Neural progenitor cell (in vitro differentiated cells): ENCODE measurements at regions not wholly inside any gene's neighbourhood (a gene's known extent, or its start where the extent isn't known, plus 50 kb on each side); places are given as distances from the start of the nearest gene placed in this dataset.

ENCODE experiments used
- DNase-seq: peaks from one replicate; pipeline ENCODE4 v3.0.0-alpha.2; 2016; ENCODE audit warnings: low spot score
- H2AFZ ChIP-seq: fragments of 200-600 bp; sonication (generic); replicated peaks from 2 replicates; pipeline ENCODE4 v1.6.1; 2016; ENCODE audit warnings: antibody characterized with exemption
- H3F3A ChIP-seq: fragments of 200-600 bp; sonication (generic); 2 replicates; pipeline ENCODE4 v1.6.1; 2016; ENCODE audit warnings: antibody characterized with exemption, low read depth
- H3K27ac ChIP-seq: fragments of 200-600 bp; sonication (generic); 2 replicates; pipeline ENCODE4 v1.5.1; 2016; ENCODE audit warnings: mild to moderate bottlenecking
- H3K27me3 ChIP-seq: fragments of 200-600 bp; sonication (generic); 2 replicates; pipeline ENCODE4 v1.6.1; 2016; ENCODE audit warnings: mild to moderate bottlenecking, moderate library complexity
- H3K36me3 ChIP-seq: fragments of 200-600 bp; sonication (generic); 2 replicates; pipeline ENCODE4 v1.5.1; 2016
- H3K4me1 ChIP-seq: fragments of 200-600 bp; sonication (generic); 2 replicates; pipeline ENCODE4 v1.6.1; 2016; ENCODE audit warnings: mixed run types
- H3K4me2 ChIP-seq: fragments of 200-600 bp; sonication (generic); 2 replicates; pipeline ENCODE4 v1.6.1; 2016
- H3K4me3 ChIP-seq: fragments of 200-600 bp; sonication (generic); 2 replicates; pipeline ENCODE4 v1.5.1; 2016
- H3K79me2 ChIP-seq: fragments of 200-600 bp; sonication (generic); 2 replicates; pipeline ENCODE4 v1.6.1; 2016; ENCODE audit warnings: low read depth
- H3K9ac ChIP-seq: fragments of 200-600 bp; sonication (generic); 2 replicates; pipeline ENCODE4 v1.6.1; 2016
- H3K9me3 ChIP-seq: fragments of 200-600 bp; sonication (generic); 2 replicates; pipeline ENCODE4 v1.5.1; 2016; ENCODE audit warnings: low read depth
- H4K20me1 ChIP-seq: fragments of 200-600 bp; sonication (generic); 2 replicates; pipeline ENCODE4 v1.6.1; 2016; ENCODE audit warnings: low read depth
- H3K27ac Mint-ChIP-seq: 3 replicates; pipeline ENCODE4 v1.8.0; 2021; ENCODE audit warnings: mixed read lengths
- H3K27me3 Mint-ChIP-seq: 2 replicates; pipeline ENCODE4 v1.8.0; 2022; ENCODE audit warnings: low read depth, mild to moderate bottlenecking, inconsistent platforms, moderate library complexity, mixed read lengths; ENCODE audit not compliant: insufficient read depth
- H3K36me3 Mint-ChIP-seq: 3 replicates; pipeline ENCODE4 v1.8.0; 2021; ENCODE audit warnings: mixed read lengths
- H3K4me1 Mint-ChIP-seq: 3 replicates; pipeline ENCODE4 v1.8.0; 2021; ENCODE audit warnings: mixed read lengths
- H3K4me3 Mint-ChIP-seq: 3 replicates; pipeline ENCODE4 v1.8.0; 2021; ENCODE audit warnings: mild to moderate bottlenecking, moderate library complexity, mixed read lengths
- H3K9me3 Mint-ChIP-seq: 3 replicates; pipeline ENCODE4 v1.8.0; 2020; ENCODE audit warnings: mixed read lengths
- EZH2 ChIP-seq: fragments of 200-600 bp; sonication (generic); IDR thresholded peaks from 2 replicates; pipeline ENCODE4 v1.6.1; 2017; ENCODE audit warnings: antibody characterized with exemption, mild to moderate bottlenecking, moderate library complexity
- EZH2phosphoT487 ChIP-seq: fragments of 200-600 bp; sonication (generic); IDR thresholded peaks from 2 replicates; pipeline ENCODE4 v1.6.1; 2017; ENCODE audit warnings: antibody characterized with exemption
- TF ChIP-seq, protein P1 (sequence below): fragments of 200-600 bp; sonication (generic); IDR thresholded peaks from 2 replicates; pipeline ENCODE4 v1.5.1; 2017; ENCODE audit warnings: antibody characterized with exemption, mild to moderate bottlenecking

- H3K36me3 ChIP-seq, result no peaks in the 10 kb centered on the region
- no peak overlapping the region for H3K9ac ChIP-seq
- H3K4me1 ChIP-seq, result no peaks in the 10 kb centered on the region
- H3K4me3 ChIP-seq, result no peak overlapping the region
- no peak overlapping the region for H3K4me3 Mint-ChIP-seq
- DNase-seq, result no peak
- H3K9me3 ChIP-seq, result no peaks in the 10 kb centered on the region
- H3K4me2 ChIP-seq, result no peak overlapping the region
- no peak overlapping the region for H3K27ac Mint-ChIP-seq
- no peaks in the 10 kb centered on the region for H3F3A ChIP-seq
- no peaks in the 10 kb centered on the region for H3K4me1 Mint-ChIP-seq
- TF ChIP-seq, protein P1, sequence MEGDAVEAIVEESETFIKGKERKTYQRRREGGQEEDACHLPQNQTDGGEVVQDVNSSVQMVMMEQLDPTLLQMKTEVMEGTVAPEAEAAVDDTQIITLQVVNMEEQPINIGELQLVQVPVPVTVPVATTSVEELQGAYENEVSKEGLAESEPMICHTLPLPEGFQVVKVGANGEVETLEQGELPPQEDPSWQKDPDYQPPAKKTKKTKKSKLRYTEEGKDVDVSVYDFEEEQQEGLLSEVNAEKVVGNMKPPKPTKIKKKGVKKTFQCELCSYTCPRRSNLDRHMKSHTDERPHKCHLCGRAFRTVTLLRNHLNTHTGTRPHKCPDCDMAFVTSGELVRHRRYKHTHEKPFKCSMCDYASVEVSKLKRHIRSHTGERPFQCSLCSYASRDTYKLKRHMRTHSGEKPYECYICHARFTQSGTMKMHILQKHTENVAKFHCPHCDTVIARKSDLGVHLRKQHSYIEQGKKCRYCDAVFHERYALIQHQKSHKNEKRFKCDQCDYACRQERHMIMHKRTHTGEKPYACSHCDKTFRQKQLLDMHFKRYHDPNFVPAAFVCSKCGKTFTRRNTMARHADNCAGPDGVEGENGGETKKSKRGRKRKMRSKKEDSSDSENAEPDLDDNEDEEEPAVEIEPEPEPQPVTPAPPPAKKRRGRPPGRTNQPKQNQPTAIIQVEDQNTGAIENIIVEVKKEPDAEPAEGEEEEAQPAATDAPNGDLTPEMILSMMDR, result no peak
- TF ChIP-seq EZH2 (no peak), EZH2phosphoT487 (no peak)
- no peaks in the 10 kb centered on the region for H3K9me3 Mint-ChIP-seq
- H2AFZ ChIP-seq, result no peak overlapping the region
- H3K27me3 Mint-ChIP-seq, result peaks cover 2% of the 10 kb centered on the region
- H3K79me2 ChIP-seq, result no peaks in the 10 kb centered on the region
- no peaks in the 10 kb centered on the region for H3K27me3 ChIP-seq
- H3K36me3 Mint-ChIP-seq, result no peaks in the 10 kb centered on the region
- no peaks in the 10 kb centered on the region for H4K20me1 ChIP-seq
- no peak overlapping the region for H3K27ac ChIP-seq
These were observed 104.3 kb upstream of the STK26 start for GRCh38 chrX:131918839-131919238.

DNA sequence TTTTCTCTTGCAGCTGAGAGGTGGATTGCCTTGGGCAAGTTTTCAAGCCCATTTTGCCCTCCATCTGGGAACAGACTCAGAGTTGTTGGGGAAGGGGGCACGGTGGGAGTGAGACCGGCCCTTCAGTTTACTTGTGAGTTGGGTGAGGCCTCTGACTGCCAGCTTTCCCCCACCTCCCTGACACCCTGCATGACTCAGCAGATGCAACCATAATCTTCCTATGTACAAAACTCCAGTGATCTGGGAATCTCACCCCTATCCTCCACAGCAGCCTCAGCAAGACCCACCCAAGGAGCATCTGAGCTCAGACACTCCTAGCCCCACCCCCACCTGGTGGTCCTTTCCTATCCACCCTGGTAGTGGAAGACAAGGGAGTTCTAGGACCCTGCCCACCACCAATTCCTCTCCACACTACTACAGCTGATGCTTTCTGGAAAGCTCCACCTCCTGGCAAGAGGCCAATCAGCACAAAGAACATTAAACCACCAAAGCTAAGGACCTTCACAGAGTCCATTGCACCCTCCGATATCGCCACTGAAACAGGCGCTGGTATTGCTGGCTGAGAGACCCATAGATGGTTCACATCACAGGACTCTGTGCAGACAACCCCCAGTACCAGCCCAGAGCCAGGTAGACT is 99.4 kb upstream of the STK26 start:
- Mint-ChIP-seq H3K27me3 (peaks cover 2% of the 10 kb centered on the region), H3K4me1 (no peaks in the 10 kb centered on the region), H3K27ac (no peak overlapping the region), H3K4me3 (no peak overlapping the region), H3K36me3 (no peaks in the 10 kb centered on the region), H3K9me3 (peaks cover 3% of the 10 kb centered on the region)
- TF ChIP-seq, protein P1, result no peak
- TF ChIP-seq EZH2, result no peak
- TF ChIP-seq EZH2phosphoT487, result no peak
- no peak overlapping the region for H3K4me3 ChIP-seq
- H3K36me3 ChIP-seq, result no peaks in the 10 kb centered on the region
- no peaks in the 10 kb centered on the region for H3F3A ChIP-seq
- H3K9me3 ChIP-seq, result no peaks in the 10 kb centered on the region
- H3K79me2 ChIP-seq, result no peaks in the 10 kb centered on the region
- H3K4me1 ChIP-seq, result no peaks in the 10 kb centered on the region
- no peak overlapping the region for H3K4me2 ChIP-seq
- no peak overlapping the region for H3K27ac ChIP-seq
- H4K20me1 ChIP-seq, result no peaks in the 10 kb centered on the region
- H3K27me3 ChIP-seq, result no peaks in the 10 kb centered on the region
- H3K9ac ChIP-seq, result no peak overlapping the region
- H2AFZ ChIP-seq, result no peak overlapping the region
- DNase-seq, result no peak

DNA sequence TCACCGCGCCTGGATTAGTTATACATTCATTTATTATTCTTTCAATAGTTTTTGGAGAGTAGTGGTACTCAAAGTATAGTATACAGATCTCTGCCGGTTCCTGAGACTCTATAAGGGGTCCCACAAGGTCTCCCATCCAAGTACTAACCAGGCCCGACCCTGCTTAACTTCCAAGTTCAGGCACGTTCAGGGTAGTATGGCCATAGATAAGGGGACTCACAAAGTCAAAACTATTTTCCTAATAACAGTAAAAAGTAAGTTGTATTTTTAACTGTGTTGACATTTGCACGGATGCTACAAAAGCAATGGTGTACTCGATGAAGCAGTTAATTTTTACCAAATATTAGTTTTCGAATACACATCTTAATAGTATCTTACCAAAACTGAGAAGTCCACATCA is 84.4 kb upstream of the STK26 start:
- no peaks in the 10 kb centered on the region for H3K36me3 Mint-ChIP-seq
- no peaks in the 10 kb centered on the region for H3K9me3 Mint-ChIP-seq
- no peak for TF ChIP-seq EZH2
- no peak for TF ChIP-seq EZH2phosphoT487
- TF ChIP-seq, protein P1, result no peak
- H3K27ac Mint-ChIP-seq, result no peak overlapping the region
- no peaks in the 10 kb centered on the region for H3K4me1 Mint-ChIP-seq
- no peaks in the 10 kb centered on the region for H3K27me3 Mint-ChIP-seq
- no peak overlapping the region for H3K4me3 ChIP-seq
- no peaks in the 10 kb centered on the region for H3K36me3 ChIP-seq
- no peak overlapping the region for H2AFZ ChIP-seq
- H4K20me1 ChIP-seq, result no peaks in the 10 kb centered on the region
- H3K9me3 ChIP-seq, result no peaks in the 10 kb centered on the region
- no peak overlapping the region for H3K9ac ChIP-seq
- no peak for DNase-seq
- H3K79me2 ChIP-seq, result no peaks in the 10 kb centered on the region
- no peaks in the 10 kb centered on the region for H3K27me3 ChIP-seq
- H3K4me1 ChIP-seq, result no peaks in the 10 kb centered on the region
- H3K4me2 ChIP-seq, result no peak overlapping the region
- no peaks in the 10 kb centered on the region for H3F3A ChIP-seq
- H3K4me3 Mint-ChIP-seq, result no peak overlapping the region
- no peak overlapping the region for H3K27ac ChIP-seq
